ENCODE measurements at regions not wholly inside any gene's neighbourhood (a gene's known extent, or its start where the extent isn't known, plus 50 kb on each side); places are given as distances from the start of the nearest gene placed in this dataset.

GRCh38 chr17:77745702-77746101 is 212.8 kb upstream of the TNRC6C start:
- no peak overlapping the region for H3K4me3 ChIP-seq (ENCODE audit: low read depth, low read length)
- DNase-seq (ENCODE audit: low read depth) = no peak
- TF ChIP-seq CTCF (conservative IDR thresholded peaks at IDR 0.05; ENCODE audit: low read depth, low read length) = no peak

GRCh38 chr17:77746393-77746792 is 212.1 kb upstream of the TNRC6C start:
- H3K4me3 ChIP-seq (ENCODE audit: low read depth, low read length) = no peak overlapping the region
- no peak for TF ChIP-seq CTCF (conservative IDR thresholded peaks at IDR 0.05; ENCODE audit: low read depth, low read length)
- DNase-seq (ENCODE audit: low read depth) = no peak

GRCh38 chr17:77746896-77747554 is 211.5 kb upstream of the TNRC6C start:
- no peak for TF ChIP-seq CTCF (conservative IDR thresholded peaks at IDR 0.05; ENCODE audit: low read depth, low read length)
- no peak overlapping the region for H3K4me3 ChIP-seq (ENCODE audit: low read depth, low read length)
- no peak for DNase-seq (ENCODE audit: low read depth)

DNA sequence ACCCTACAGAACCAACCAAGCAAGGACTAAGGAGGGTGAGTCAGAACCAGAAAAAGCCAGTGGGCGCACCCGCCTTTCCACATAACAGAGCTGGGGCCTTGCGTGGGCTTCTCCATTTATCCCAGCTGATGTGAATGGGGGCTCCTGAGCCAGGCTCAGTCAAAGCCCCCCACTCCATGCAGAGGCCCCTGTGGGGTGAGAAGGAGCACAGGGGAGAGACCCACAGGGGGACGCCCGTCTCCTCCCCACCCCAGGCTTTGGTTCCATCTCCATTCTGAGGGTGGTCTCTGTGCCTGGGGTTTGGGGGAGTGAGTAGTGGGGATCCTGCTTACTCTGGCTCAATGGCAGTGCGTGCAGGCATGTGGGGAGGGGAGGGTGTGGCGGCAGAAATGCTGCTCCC is 210.1 kb upstream of the TNRC6C start:
- TF ChIP-seq CTCF (conservative IDR thresholded peaks at IDR 0.05; ENCODE audit: low read depth, low read length) = no peak
- no peak overlapping the region for H3K4me3 ChIP-seq (ENCODE audit: low read depth, low read length)

GRCh38 chr17:77749321-77749751 is 209.2 kb upstream of the TNRC6C start:
- H3K4me3 ChIP-seq (ENCODE audit: low read depth, low read length) = no peak overlapping the region
- no peak for TF ChIP-seq CTCF (conservative IDR thresholded peaks at IDR 0.05; ENCODE audit: low read depth, low read length)
- DNase-seq (ENCODE audit: low read depth) = no peak

More for the DNA sequence above, 210.1 kb upstream of the TNRC6C start:
- DNase-seq (ENCODE audit: low read depth) = no peak

GRCh38 chr17:77749989-77750388 is 208.5 kb upstream of the TNRC6C start:
- no peak for TF ChIP-seq CTCF (conservative IDR thresholded peaks at IDR 0.05; ENCODE audit: low read depth, low read length)
- H3K4me3 ChIP-seq (ENCODE audit: low read depth, low read length) = no peak overlapping the region
- no peak for DNase-seq (ENCODE audit: low read depth)

DNA sequence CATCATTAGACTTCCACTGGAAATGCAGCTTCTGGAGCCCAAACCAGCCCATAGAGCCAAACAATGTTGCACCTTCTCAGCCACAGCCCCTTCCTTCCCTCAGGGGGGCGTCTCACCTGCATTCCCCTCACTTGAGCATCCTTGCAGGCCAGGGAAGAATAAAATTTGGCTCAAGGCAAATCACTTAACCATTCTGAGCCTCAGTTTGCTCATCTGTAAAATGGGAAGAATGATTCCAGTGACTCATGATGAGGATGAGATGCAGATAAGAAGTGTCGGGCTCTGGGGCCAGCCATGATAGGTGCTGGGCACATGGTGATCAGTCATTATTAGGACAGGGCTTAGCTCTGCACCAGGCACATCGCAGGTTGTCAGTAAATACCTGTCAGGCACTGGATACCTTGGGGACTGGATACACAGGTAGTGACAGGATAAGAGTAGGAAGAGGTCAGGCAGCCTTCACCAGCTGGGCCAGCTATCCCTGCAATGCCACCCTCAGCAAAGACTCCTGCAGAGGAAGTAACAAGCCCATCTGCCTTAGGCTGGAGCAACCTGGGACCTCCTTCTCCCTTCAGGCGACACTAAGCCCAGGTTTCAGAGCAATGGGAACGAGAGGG is 208.0 kb upstream of the TNRC6C start:
- TF ChIP-seq CTCF (conservative IDR thresholded peaks at IDR 0.05; ENCODE audit: low read depth, low read length) = no peak
- no peak overlapping the region for H3K4me3 ChIP-seq (ENCODE audit: low read depth, low read length)
- no peak for DNase-seq (ENCODE audit: low read depth)
